Loucy (cell line): ENCODE measurements at regions not wholly inside any gene's neighbourhood (a gene's known extent, or its start where the extent isn't known, plus 50 kb on each side); places are given as distances from the start of the nearest gene placed in this dataset.

Source experiments
- EZH2phosphoT487 ChIP-seq: fragments of 200-600 bp; IDR thresholded peaks from 2 replicates; pipeline ENCODE4 v1.6.1; 2018; ENCODE audit warnings: antibody characterized with exemption, mild to moderate bottlenecking, moderate library complexity, borderline replicate concordance
- TF ChIP-seq, protein P1 (sequence below): fragments of 200-600 bp; sonication (generic); conservative IDR thresholded peaks from 2 replicates; pipeline ENCODE4 v1.5.1; 2014; ENCODE audit warnings: mild to moderate bottlenecking, antibody characterized with exemption, low read length

DNA sequence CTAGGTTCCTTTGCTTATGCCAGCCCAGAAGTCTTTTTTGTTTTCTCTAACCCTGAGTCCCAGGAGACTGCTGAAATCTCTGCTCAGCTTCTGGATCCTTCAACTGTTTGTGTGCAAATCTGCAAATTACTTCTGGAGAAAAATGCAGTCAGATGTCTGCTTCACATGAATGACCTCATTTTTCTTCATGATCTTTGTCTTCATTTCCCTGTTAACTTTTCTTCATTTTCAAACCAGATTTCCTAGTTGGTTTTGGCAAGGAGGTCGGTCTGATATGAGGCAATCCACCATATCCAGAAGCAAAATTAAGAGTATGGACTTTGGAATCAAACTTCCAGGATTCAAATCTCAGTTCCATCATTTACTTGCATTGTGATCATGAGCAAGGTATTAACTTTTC lies 66.8 kb downstream of the ZNF503 start:
- TF ChIP-seq, protein P1, sequence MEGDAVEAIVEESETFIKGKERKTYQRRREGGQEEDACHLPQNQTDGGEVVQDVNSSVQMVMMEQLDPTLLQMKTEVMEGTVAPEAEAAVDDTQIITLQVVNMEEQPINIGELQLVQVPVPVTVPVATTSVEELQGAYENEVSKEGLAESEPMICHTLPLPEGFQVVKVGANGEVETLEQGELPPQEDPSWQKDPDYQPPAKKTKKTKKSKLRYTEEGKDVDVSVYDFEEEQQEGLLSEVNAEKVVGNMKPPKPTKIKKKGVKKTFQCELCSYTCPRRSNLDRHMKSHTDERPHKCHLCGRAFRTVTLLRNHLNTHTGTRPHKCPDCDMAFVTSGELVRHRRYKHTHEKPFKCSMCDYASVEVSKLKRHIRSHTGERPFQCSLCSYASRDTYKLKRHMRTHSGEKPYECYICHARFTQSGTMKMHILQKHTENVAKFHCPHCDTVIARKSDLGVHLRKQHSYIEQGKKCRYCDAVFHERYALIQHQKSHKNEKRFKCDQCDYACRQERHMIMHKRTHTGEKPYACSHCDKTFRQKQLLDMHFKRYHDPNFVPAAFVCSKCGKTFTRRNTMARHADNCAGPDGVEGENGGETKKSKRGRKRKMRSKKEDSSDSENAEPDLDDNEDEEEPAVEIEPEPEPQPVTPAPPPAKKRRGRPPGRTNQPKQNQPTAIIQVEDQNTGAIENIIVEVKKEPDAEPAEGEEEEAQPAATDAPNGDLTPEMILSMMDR = no peak
- no peak for TF ChIP-seq EZH2phosphoT487
